ENCODE measurements at regions not wholly inside any gene's neighbourhood (a gene's known extent, or its start where the extent isn't known, plus 50 kb on each side); places are given as distances from the start of the nearest gene placed in this dataset.

DNA sequence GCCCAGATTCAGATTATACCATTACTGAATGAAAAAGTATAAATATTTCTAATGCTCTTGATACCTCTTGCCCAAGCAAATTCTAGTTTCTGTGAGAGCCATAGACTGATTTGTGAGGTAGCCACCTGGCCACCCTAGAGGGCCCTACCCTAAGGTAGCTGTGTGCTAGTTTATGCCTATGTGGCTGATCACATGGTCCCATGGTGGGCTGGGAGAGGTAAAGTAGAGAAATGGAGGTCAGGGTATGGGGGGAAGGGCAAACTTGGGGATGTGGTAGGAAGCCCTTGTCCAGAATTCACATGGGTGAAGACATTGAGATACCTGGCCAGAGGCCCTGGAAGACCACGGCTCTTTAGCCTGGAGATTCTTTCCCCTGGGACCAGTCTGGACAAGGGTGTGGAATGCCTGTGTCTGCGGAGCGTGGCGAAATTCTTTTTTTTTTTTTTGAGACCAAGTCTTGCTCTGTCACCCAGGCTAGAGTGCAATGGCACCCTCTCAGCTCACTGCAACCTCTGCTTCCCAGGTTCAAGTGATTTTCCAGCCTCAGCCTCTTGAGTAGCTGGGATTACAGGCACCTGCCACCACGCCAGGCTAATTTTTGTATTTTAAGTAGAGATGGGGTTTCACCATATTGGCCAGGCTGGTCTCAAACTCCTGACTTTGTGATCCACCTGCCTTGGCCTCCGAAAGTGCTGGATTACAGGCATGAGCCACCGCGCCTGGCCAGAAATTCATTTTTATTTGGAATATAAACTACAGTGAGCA lies 639.4 kb downstream of the ACTR3B start:
- DNase-seq (ENCODE audit: low spot score): no peak
- in situ Hi-C loops (cut with MboI; ENCODE audit: low sequenced_read_pairs, unreplicated experiment): no loop called here
- TF ChIP-seq, protein P1, sequence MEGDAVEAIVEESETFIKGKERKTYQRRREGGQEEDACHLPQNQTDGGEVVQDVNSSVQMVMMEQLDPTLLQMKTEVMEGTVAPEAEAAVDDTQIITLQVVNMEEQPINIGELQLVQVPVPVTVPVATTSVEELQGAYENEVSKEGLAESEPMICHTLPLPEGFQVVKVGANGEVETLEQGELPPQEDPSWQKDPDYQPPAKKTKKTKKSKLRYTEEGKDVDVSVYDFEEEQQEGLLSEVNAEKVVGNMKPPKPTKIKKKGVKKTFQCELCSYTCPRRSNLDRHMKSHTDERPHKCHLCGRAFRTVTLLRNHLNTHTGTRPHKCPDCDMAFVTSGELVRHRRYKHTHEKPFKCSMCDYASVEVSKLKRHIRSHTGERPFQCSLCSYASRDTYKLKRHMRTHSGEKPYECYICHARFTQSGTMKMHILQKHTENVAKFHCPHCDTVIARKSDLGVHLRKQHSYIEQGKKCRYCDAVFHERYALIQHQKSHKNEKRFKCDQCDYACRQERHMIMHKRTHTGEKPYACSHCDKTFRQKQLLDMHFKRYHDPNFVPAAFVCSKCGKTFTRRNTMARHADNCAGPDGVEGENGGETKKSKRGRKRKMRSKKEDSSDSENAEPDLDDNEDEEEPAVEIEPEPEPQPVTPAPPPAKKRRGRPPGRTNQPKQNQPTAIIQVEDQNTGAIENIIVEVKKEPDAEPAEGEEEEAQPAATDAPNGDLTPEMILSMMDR (IDR thresholded peaks at IDR 0.05; ENCODE audit: borderline replicate concordance, control extremely low read depth, extremely low read depth, insufficient read depth, missing control alignments): no peak

DNA sequence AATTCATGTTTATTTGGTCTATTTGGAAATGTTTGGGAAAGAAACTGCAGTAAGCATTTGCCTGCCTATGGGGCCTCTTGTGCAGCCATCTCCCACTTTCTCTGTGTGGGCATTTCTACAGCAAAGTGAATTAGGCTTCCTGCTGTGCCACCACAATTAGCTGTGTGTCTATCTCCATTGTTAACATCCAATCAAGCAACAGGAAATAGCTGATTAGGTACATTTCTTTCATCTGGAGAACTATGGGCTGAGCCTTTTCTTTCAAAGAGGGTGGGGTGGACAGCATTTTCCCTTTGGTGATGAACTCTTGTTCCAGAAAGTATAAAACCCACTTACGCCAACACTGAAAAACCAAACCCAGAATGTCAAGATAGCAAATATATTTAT lies 640.0 kb downstream of the ACTR3B start:
- in situ Hi-C loops (cut with MboI; ENCODE audit: low sequenced_read_pairs, unreplicated experiment): no loop called here
- no peak for DNase-seq (ENCODE audit: low spot score)
- TF ChIP-seq, protein P1 (IDR thresholded peaks at IDR 0.05; ENCODE audit: borderline replicate concordance, control extremely low read depth, extremely low read depth, insufficient read depth, missing control alignments): no peak

GRCh38 chr7:153400735-153401593 lies 641.4 kb downstream of the ACTR3B start:
- in situ Hi-C loops (cut with MboI; ENCODE audit: low sequenced_read_pairs, unreplicated experiment): no loop called here
- no peak for DNase-seq (ENCODE audit: low spot score)
- TF ChIP-seq, protein P1 (IDR thresholded peaks at IDR 0.05; ENCODE audit: borderline replicate concordance, control extremely low read depth, extremely low read depth, insufficient read depth, missing control alignments): no peak

DNA sequence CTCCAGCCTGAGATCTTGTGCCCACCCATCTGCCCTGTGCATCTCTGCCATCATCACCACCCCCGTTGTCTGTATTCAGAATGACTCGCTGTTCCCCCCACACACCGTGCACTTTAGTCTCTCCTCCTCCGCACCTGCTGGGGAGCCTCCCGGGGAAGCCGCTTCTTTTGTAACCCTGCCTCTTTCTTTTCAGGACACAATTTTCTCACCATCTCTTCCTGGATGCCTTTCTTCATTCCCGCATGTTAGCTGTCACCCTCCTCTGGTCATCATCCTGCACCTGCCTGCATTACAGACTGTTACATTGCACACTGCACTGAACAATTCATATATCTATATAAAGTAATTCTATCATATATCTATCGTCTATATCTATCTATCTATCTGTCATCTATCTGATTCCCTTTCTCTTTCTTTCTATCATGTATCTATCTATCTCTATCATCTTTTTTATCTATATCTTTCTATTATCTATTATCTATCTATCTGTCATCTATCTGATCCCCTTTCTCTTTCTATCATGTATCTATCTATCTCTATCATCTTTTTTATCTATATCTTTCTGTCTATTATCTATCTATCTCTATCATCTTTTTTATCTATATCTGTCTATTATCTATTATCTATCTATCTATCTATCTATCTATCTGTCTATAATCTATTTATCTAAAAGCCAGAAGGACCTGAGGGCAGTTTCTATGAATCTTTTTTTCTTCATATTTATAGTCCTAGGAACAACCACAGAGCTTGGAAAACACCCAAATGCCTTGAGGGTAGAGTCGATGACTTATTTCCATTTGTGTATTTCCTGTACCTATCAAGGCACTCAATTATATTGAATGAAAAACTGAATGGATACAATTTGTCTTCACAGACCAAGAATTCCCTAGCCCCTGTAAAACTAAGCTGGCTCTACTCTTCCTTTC lies 642.5 kb downstream of the ACTR3B start:
- TF ChIP-seq, protein P1 (IDR thresholded peaks at IDR 0.05; ENCODE audit: borderline replicate concordance, control extremely low read depth, extremely low read depth, insufficient read depth, missing control alignments): no peak
- in situ Hi-C loops (cut with MboI; ENCODE audit: low sequenced_read_pairs, unreplicated experiment): no loop called here
- DNase-seq (ENCODE audit: low spot score): no peak

DNA sequence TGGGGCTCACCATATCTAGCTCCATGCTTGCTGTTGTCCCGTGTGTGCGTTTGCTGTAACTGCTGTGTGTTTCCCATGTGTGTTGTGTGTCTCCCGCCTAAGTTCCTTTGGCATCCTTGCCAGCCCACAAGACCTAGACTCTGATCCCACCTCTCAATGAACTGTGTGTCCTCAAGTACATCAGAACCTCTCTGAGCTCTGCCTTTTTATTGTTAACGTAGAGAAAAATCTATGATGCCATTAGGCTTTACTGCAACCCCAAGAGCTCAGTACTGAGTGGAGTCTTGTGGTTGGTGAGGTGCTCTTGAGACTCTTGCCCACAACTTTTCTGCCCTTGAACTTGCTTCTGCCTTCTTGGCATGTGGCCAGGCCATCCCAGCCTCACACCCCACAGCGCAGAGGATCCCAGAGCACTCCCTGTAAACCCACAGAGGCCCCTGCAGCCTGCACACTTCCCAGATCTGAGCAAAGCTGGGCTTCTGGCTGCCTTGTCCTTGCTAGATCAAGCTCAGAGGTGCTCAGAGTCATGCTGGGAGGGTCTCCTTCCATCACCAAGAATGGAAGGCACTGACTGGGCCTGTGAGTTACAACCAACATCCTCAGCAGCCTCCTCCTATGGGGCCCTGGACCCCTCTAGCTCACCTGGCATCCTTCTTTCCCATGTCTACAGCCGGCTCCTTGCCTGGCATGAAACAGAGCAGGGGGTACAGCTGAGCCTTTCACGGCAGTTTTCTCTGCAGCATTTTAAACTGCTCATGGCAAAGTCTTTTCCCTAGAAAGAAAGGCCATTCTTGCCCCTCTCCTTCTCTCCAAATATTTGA lies 643.4 kb downstream of the ACTR3B start:
- TF ChIP-seq, protein P1 (IDR thresholded peaks at IDR 0.05; ENCODE audit: borderline replicate concordance, control extremely low read depth, extremely low read depth, insufficient read depth, missing control alignments): no peak
- in situ Hi-C loops (cut with MboI; ENCODE audit: low sequenced_read_pairs, unreplicated experiment): no loop called here
- no peak for DNase-seq (ENCODE audit: low spot score)
